Adipocyte (in vitro differentiated cells): ENCODE measurements at regions not wholly inside any gene's neighbourhood (a gene's known extent, or its start where the extent isn't known, plus 50 kb on each side); places are given as distances from the start of the nearest gene placed in this dataset.

ENCODE experiments used
- DNase-seq: peaks from one replicate; pipeline ENCODE4 v3.0.0-alpha.2; 2015; ENCODE audit warnings: low read depth
- H3K27me3 ChIP-seq: replicated peaks from 2 replicates; pipeline ENCODE4 v1.7.0; 2013; ENCODE audit warnings: mild to moderate bottlenecking, low read length, moderate library complexity; ENCODE audit not compliant: control insufficient read depth, insufficient read depth
- H3K36me3 ChIP-seq: 2 replicates; pipeline ENCODE4 v1.7.0; 2013; ENCODE audit warnings: low read length, mild to moderate bottlenecking, moderate library complexity; ENCODE audit not compliant: control insufficient read depth, insufficient read depth, severe bottlenecking
- H3K4me1 ChIP-seq: 2 replicates; pipeline ENCODE4 v1.7.0; 2013; ENCODE audit warnings: mild to moderate bottlenecking, low read length, moderate library complexity; ENCODE audit not compliant: control insufficient read depth, insufficient read depth
- H3K4me3 ChIP-seq: 2 replicates; pipeline ENCODE4 v1.7.0; 2013; ENCODE audit warnings: mild to moderate bottlenecking, low read length, moderate library complexity
- H3K9ac ChIP-seq: 2 replicates; pipeline ENCODE4 v1.7.0; 2013; ENCODE audit warnings: mild to moderate bottlenecking, low read length, moderate library complexity
- H3K9me3 ChIP-seq: 2 replicates; pipeline ENCODE4 v1.7.0; 2013; ENCODE audit warnings: mild to moderate bottlenecking, low read length, moderate library complexity; ENCODE audit not compliant: control insufficient read depth

DNA sequence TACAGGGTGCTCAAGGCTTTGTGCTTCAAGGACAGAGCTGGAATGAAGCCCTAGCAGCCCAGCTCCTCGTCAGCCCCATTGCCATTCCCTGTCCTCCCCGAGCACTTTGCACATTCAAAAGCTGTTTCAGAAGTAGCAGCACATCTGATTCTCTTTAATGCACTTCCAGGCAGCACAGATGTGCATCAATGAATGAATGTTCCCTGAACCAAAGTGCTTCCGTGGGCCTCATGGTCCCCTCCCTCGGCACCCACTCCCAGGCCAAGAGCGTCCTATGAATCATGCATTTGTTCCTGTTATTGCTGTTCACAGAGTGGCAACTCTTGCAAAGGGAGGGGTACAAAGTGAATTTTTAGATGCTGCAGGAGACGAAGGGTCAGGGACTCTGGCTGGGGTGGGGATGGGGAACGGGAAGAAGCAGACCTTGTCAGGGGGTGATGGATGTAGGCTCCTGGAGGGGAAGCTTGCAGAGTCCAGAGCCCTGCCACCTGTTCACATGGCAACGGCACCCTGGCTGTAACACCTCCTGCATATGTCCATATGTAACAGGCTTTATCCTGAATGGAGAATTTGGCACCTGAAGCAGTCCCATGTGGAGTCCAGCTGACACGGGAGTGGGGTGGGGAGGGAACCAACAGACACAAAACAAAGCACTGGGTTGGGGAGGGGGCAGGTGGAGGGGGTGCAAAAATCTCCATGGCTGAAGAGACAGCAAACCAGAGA lies 62.2 kb upstream of the BAIAP2L1 start:
- Histone ChIP-seq H3K9me3 (no peaks in the 10 kb centered on the region), H3K4me3 (no peak overlapping the region), H3K27me3 (peaks cover 12% of the 10 kb centered on the region), H3K36me3 (no peaks in the 10 kb centered on the region), H3K9ac (no peak overlapping the region), H3K4me1 (no peaks in the 10 kb centered on the region)
- DNase-seq = no peak

DNA sequence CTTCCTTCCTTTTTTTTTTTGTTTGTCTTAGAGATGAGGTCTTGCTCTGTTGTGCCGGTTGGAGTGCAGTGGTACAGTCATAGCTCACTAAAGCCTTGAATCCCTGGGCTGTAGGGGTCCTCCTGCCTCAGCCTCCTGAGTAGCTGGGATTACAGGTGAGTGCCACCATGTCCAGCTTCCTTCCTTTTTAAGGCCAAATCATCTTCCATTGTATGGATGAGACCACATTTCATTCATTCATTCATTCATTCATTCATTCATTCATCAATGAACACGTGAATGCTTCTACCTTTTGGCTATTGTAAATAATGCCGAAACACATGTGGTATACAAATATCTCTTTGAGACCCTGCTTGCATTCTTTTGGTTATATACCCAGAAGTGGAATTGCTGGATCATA lies 60.0 kb upstream of the BAIAP2L1 start:
- H3K9me3 ChIP-seq = no peaks in the 10 kb centered on the region
- no peak overlapping the region for H3K4me3 ChIP-seq
- no peak for DNase-seq
- H3K36me3 ChIP-seq = no peaks in the 10 kb centered on the region
- no peaks in the 10 kb centered on the region for H3K4me1 ChIP-seq
- peaks cover 12% of the 10 kb centered on the region for H3K27me3 ChIP-seq
- H3K9ac ChIP-seq = no peak overlapping the region

GRCh38 chr7:98459529-98459928 lies 58.6 kb upstream of the BAIAP2L1 start:
- H3K9ac ChIP-seq = no peak overlapping the region
- no peaks in the 10 kb centered on the region for H3K36me3 ChIP-seq
- H3K27me3 ChIP-seq = peaks cover 17% of the 10 kb centered on the region
- H3K9me3 ChIP-seq = no peaks in the 10 kb centered on the region
- no peak for DNase-seq
- no peaks in the 10 kb centered on the region for H3K4me1 ChIP-seq
- no peak overlapping the region for H3K4me3 ChIP-seq

- Histone ChIP-seq H3K9ac (no peak overlapping the region), H3K9me3 (no peaks in the 10 kb centered on the region), H3K4me3 (no peak overlapping the region), H3K4me1 (no peaks in the 10 kb centered on the region), H3K36me3 (no peaks in the 10 kb centered on the region), H3K27me3 (peaks cover 16% of the 10 kb centered on the region)
- no peak for DNase-seq
These were observed 57.4 kb upstream of the BAIAP2L1 start for GRCh38 chr7:98458090-98458875.

- peaks cover 6% of the 10 kb centered on the region for H3K9me3 ChIP-seq
- H3K27me3 ChIP-seq = peaks cover 6% of the 10 kb centered on the region
- H3K4me3 ChIP-seq = no peak overlapping the region
- no peak for DNase-seq
- no peak overlapping the region for H3K9ac ChIP-seq
- no peaks in the 10 kb centered on the region for H3K36me3 ChIP-seq
- H3K4me1 ChIP-seq = no peaks in the 10 kb centered on the region
These were observed 56.0 kb upstream of the BAIAP2L1 start for GRCh38 chr7:98456866-98457265.

- Histone ChIP-seq H3K4me3 (no peak overlapping the region), H3K9ac (no peak overlapping the region)
These were observed 51.9 kb upstream of the BAIAP2L1 start for GRCh38 chr7:98452791-98453190.

More at GRCh38 chr7:98452791-98453190, 51.9 kb upstream of the BAIAP2L1 start:
- Histone ChIP-seq H3K27me3 (peaks cover 8% of the 10 kb centered on the region), H3K36me3 (no peaks in the 10 kb centered on the region), H3K9me3 (peaks cover 6% of the 10 kb centered on the region), H3K4me1 (no peaks in the 10 kb centered on the region)
- DNase-seq = no peak
